ENCODE measurements at regions not wholly inside any gene's neighbourhood (a gene's known extent, or its start where the extent isn't known, plus 50 kb on each side); places are given as distances from the start of the nearest gene placed in this dataset.
"Not testable (repeated sequence)": the region's sequence is repeated elsewhere in the genome, so short reads cannot be mapped to it uniquely, and the experiment has no call there.

DNA sequence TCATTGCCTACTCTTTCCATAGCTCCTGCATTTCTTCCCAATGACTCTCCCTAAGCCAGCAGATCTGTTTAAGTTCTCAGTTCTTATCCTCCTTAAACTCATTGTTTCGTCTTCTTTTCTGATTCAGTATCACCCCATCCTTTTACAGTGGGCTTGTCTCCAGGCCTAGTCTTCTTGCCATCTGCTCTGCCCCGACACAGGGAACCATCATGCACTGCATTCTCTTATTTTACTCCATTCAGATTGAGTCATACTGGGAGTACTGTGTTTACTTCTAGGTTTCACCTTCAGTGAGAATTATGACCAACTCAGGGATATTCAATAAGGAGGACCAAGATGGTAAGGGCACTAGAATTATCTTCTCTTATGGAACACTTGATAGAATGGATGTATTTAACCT is 115.4 kb downstream of the TRIM43 start:
- TF ChIP-seq, protein P1, sequence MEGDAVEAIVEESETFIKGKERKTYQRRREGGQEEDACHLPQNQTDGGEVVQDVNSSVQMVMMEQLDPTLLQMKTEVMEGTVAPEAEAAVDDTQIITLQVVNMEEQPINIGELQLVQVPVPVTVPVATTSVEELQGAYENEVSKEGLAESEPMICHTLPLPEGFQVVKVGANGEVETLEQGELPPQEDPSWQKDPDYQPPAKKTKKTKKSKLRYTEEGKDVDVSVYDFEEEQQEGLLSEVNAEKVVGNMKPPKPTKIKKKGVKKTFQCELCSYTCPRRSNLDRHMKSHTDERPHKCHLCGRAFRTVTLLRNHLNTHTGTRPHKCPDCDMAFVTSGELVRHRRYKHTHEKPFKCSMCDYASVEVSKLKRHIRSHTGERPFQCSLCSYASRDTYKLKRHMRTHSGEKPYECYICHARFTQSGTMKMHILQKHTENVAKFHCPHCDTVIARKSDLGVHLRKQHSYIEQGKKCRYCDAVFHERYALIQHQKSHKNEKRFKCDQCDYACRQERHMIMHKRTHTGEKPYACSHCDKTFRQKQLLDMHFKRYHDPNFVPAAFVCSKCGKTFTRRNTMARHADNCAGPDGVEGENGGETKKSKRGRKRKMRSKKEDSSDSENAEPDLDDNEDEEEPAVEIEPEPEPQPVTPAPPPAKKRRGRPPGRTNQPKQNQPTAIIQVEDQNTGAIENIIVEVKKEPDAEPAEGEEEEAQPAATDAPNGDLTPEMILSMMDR (IDR thresholded peaks at IDR 0.05; ENCODE audit: insufficient read depth, low read length, poor library complexity, severe bottlenecking), result not testable (repeated sequence)
- TF ChIP-seq EZH2phosphoT487 (conservative IDR thresholded peaks at IDR 0.05; ENCODE audit: low read length), result not testable (repeated sequence)
